ENCODE measurements at regions not wholly inside any gene's neighbourhood (a gene's known extent, or its start where the extent isn't known, plus 50 kb on each side); places are given as distances from the start of the nearest gene placed in this dataset.

DNA sequence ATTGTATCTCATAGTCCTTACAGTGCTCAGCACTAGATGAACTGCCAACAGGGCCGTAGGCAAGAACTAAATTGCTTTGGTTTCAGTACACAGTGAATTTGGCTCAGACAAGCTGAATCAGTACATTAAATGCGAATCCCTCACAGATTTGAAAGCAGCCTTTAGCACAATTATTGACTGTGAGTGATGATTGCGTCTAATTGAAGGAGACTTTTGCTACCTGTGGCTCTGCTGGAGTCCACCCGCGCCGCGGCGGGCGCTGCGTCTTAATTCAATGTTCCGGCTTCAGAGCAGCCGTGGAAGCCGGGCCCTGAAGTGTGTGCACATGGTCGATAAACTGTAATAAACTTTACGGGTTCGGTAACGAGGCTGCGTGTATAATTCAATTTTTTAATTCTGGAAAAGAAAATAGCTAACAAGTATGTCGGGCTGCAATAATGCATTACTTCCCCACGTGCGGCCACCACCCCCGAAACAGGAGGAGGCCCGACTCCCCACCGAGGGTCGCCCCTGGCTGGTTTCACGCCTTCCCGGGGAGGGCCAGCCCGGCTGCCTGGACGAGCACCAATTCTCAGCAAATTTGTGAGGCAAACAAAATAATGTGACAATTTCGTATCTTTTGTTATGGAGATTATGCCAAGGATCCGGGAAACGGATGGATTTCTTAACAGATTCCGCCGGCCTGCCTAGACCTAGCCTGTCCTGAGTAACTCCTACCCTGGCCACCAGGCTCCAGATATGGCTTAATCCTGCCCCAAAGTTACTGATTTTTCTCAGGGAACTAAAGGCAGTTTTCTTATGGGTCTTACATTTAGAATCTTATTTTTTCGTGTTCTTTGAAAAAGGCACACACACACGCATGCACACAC lies 269.4 kb upstream of the IRX1 start (continued):
- TF ChIP-seq JUN (IDR thresholded peaks at IDR 0.05; ENCODE audit: low read depth, low read length) (no peak), HDAC2 (IDR thresholded peaks at IDR 0.05; ENCODE audit: borderline replicate concordance in 1 of 2, low read depth in 2 of 2, low read length in 2 of 2) (no peak), CBX8 (IDR thresholded peaks at IDR 0.05; ENCODE audit: borderline replicate concordance, low read depth, low read length) (no peak)
- TF ChIP-seq, protein P1, sequence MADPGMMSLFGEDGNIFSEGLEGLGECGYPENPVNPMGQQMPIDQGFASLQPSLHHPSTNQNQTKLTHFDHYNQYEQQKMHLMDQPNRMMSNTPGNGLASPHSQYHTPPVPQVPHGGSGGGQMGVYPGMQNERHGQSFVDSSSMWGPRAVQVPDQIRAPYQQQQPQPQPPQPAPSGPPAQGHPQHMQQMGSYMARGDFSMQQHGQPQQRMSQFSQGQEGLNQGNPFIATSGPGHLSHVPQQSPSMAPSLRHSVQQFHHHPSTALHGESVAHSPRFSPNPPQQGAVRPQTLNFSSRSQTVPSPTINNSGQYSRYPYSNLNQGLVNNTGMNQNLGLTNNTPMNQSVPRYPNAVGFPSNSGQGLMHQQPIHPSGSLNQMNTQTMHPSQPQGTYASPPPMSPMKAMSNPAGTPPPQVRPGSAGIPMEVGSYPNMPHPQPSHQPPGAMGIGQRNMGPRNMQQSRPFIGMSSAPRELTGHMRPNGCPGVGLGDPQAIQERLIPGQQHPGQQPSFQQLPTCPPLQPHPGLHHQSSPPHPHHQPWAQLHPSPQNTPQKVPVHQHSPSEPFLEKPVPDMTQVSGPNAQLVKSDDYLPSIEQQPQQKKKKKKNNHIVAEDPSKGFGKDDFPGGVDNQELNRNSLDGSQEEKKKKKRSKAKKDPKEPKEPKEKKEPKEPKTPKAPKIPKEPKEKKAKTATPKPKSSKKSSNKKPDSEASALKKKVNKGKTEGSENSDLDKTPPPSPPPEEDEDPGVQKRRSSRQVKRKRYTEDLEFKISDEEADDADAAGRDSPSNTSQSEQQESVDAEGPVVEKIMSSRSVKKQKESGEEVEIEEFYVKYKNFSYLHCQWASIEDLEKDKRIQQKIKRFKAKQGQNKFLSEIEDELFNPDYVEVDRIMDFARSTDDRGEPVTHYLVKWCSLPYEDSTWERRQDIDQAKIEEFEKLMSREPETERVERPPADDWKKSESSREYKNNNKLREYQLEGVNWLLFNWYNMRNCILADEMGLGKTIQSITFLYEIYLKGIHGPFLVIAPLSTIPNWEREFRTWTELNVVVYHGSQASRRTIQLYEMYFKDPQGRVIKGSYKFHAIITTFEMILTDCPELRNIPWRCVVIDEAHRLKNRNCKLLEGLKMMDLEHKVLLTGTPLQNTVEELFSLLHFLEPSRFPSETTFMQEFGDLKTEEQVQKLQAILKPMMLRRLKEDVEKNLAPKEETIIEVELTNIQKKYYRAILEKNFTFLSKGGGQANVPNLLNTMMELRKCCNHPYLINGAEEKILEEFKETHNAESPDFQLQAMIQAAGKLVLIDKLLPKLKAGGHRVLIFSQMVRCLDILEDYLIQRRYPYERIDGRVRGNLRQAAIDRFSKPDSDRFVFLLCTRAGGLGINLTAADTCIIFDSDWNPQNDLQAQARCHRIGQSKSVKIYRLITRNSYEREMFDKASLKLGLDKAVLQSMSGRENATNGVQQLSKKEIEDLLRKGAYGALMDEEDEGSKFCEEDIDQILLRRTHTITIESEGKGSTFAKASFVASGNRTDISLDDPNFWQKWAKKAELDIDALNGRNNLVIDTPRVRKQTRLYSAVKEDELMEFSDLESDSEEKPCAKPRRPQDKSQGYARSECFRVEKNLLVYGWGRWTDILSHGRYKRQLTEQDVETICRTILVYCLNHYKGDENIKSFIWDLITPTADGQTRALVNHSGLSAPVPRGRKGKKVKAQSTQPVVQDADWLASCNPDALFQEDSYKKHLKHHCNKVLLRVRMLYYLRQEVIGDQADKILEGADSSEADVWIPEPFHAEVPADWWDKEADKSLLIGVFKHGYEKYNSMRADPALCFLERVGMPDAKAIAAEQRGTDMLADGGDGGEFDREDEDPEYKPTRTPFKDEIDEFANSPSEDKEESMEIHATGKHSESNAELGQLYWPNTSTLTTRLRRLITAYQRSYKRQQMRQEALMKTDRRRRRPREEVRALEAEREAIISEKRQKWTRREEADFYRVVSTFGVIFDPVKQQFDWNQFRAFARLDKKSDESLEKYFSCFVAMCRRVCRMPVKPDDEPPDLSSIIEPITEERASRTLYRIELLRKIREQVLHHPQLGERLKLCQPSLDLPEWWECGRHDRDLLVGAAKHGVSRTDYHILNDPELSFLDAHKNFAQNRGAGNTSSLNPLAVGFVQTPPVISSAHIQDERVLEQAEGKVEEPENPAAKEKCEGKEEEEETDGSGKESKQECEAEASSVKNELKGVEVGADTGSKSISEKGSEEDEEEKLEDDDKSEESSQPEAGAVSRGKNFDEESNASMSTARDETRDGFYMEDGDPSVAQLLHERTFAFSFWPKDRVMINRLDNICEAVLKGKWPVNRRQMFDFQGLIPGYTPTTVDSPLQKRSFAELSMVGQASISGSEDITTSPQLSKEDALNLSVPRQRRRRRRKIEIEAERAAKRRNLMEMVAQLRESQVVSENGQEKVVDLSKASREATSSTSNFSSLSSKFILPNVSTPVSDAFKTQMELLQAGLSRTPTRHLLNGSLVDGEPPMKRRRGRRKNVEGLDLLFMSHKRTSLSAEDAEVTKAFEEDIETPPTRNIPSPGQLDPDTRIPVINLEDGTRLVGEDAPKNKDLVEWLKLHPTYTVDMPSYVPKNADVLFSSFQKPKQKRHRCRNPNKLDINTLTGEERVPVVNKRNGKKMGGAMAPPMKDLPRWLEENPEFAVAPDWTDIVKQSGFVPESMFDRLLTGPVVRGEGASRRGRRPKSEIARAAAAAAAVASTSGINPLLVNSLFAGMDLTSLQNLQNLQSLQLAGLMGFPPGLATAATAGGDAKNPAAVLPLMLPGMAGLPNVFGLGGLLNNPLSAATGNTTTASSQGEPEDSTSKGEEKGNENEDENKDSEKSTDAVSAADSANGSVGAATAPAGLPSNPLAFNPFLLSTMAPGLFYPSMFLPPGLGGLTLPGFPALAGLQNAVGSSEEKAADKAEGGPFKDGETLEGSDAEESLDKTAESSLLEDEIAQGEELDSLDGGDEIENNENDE (IDR thresholded peaks at IDR 0.05; ENCODE audit: insufficient replicate concordance, low read length) = no peak
